Loucy (cell line): ENCODE measurements at regions not wholly inside any gene's neighbourhood (a gene's known extent, or its start where the extent isn't known, plus 50 kb on each side); places are given as distances from the start of the nearest gene placed in this dataset.

Source experiments
- H2AFZ ChIP-seq: fragments of 200-600 bp; sonication (generic); 2 replicates; pipeline ENCODE4 v1.6.0; 2016; ENCODE audit warnings: antibody characterized with exemption, mild to moderate bottlenecking, low read length, moderate library complexity
- H3F3A ChIP-seq: fragments of 200-600 bp; 2 replicates; pipeline ENCODE4 v1.6.0; 2016; ENCODE audit warnings: antibody characterized with exemption, low read depth, mild to moderate bottlenecking
- H3K27me3 ChIP-seq: fragments of 200-600 bp; sonication (generic); 2 replicates; pipeline ENCODE4 v1.6.1; 2014; ENCODE audit warnings: low read length, mild to moderate bottlenecking; ENCODE audit not compliant: insufficient read depth, poor library complexity, severe bottlenecking
- H3K36me3 ChIP-seq: fragments of 200-600 bp; sonication (generic); 2 replicates; pipeline ENCODE4 v1.6.1; 2016; ENCODE audit warnings: low read length; ENCODE audit not compliant: insufficient read depth
- H3K4me1 ChIP-seq: fragments of 200-600 bp; sonication (generic); 2 replicates; pipeline ENCODE4 v1.5.1; 2014; ENCODE audit warnings: low read length, mild to moderate bottlenecking; ENCODE audit not compliant: insufficient read depth, poor library complexity, severe bottlenecking
- H3K4me2 ChIP-seq: fragments of 200-600 bp; sonication (generic); 2 replicates; pipeline ENCODE4 v1.6.0; 2014; ENCODE audit warnings: antibody characterized with exemption, low read length, low read depth, mild to moderate bottlenecking; ENCODE audit not compliant: poor library complexity, severe bottlenecking
- H3K4me3 ChIP-seq: fragments of 200-600 bp; sonication (generic); 2 replicates; pipeline ENCODE4 v1.5.1; 2014; ENCODE audit warnings: low read length, mild to moderate bottlenecking, mixed read lengths; ENCODE audit not compliant: poor library complexity, severe bottlenecking
- H3K79me2 ChIP-seq: fragments of 200-600 bp; sonication (generic); 2 replicates; pipeline ENCODE4 v1.6.1; 2014; ENCODE audit warnings: low read length; ENCODE audit not compliant: insufficient read depth
- H3K9ac ChIP-seq: fragments of 200-600 bp; sonication (generic); 2 replicates; pipeline ENCODE4 v1.6.0; 2014; ENCODE audit warnings: mild to moderate bottlenecking, low read depth, low read length, moderate library complexity; ENCODE audit not compliant: poor library complexity, severe bottlenecking
- H3K9me2 ChIP-seq: fragments of 200-600 bp; sonication (generic); replicated peaks from 2 replicates; pipeline ENCODE4 v1.6.1; 2016; ENCODE audit warnings: low read depth, low read length, mixed read lengths
- H3K9me3 ChIP-seq: fragments of 200-600 bp; sonication (generic); 2 replicates; pipeline ENCODE4 v1.6.1; 2014; ENCODE audit warnings: mild to moderate bottlenecking, antibody characterized with exemption, low read length, low read depth; ENCODE audit not compliant: insufficient read depth
- H4K20me1 ChIP-seq: fragments of 200-600 bp; sonication (generic); 2 replicates; pipeline ENCODE4 v1.6.0; 2014; ENCODE audit warnings: antibody characterized with exemption, low read length, mild to moderate bottlenecking; ENCODE audit not compliant: insufficient read depth, poor library complexity, severe bottlenecking
- CTCF ChIP-seq: fragments of 200-600 bp; sonication (generic); conservative IDR thresholded peaks from 2 replicates; pipeline ENCODE4 v1.5.1; 2014; ENCODE audit warnings: mild to moderate bottlenecking, antibody characterized with exemption, low read length
- EZH2phosphoT487 ChIP-seq: fragments of 200-600 bp; IDR thresholded peaks from 2 replicates; pipeline ENCODE4 v1.6.1; 2018; ENCODE audit warnings: antibody characterized with exemption, mild to moderate bottlenecking, moderate library complexity, borderline replicate concordance

- H3F3A ChIP-seq = no peaks in the 10 kb centered on the region
- no peaks in the 10 kb centered on the region for H3K9me2 ChIP-seq
- H3K27me3 ChIP-seq = no peaks in the 10 kb centered on the region
- H3K79me2 ChIP-seq = no peaks in the 10 kb centered on the region
- H2AFZ ChIP-seq = no peak overlapping the region
- no peak overlapping the region for H3K9ac ChIP-seq
- H3K9me3 ChIP-seq = no peaks in the 10 kb centered on the region
- TF ChIP-seq CTCF = no peak
- TF ChIP-seq EZH2phosphoT487 = no peak
- H3K36me3 ChIP-seq = no peaks in the 10 kb centered on the region
- no peak overlapping the region for H3K4me3 ChIP-seq
- H4K20me1 ChIP-seq = no peaks in the 10 kb centered on the region
- H3K4me1 ChIP-seq = peaks cover 13% of the 10 kb centered on the region
- H3K4me2 ChIP-seq = no peak overlapping the region
These were observed 81.0 kb upstream of the SGIP1 start for GRCh38 chr1:66452982-66453381.

GRCh38 chr1:66455446-66455845, 78.5 kb upstream of the SGIP1 start:
- H2AFZ ChIP-seq = no peak overlapping the region
- H3K9ac ChIP-seq = no peak overlapping the region
- H3K36me3 ChIP-seq = no peaks in the 10 kb centered on the region
- H3K4me3 ChIP-seq = no peak overlapping the region
- H3F3A ChIP-seq = no peaks in the 10 kb centered on the region
- no peaks in the 10 kb centered on the region for H3K79me2 ChIP-seq
- H3K4me2 ChIP-seq = no peak overlapping the region
- no peaks in the 10 kb centered on the region for H3K27me3 ChIP-seq
- H3K9me3 ChIP-seq = no peaks in the 10 kb centered on the region
- peaks cover 1% of the 10 kb centered on the region for H3K4me1 ChIP-seq
- no peaks in the 10 kb centered on the region for H3K9me2 ChIP-seq
- no peaks in the 10 kb centered on the region for H4K20me1 ChIP-seq
- TF ChIP-seq CTCF = no peak
- TF ChIP-seq EZH2phosphoT487 = no peak

GRCh38 chr1:66460776-66461175, 73.2 kb upstream of the SGIP1 start:
- H3K4me3 ChIP-seq = no peak overlapping the region
- H3K4me2 ChIP-seq = no peak overlapping the region
- no peaks in the 10 kb centered on the region for H3K79me2 ChIP-seq
- H2AFZ ChIP-seq = no peak overlapping the region
- TF ChIP-seq CTCF (no peak), EZH2phosphoT487 (no peak)
- no peaks in the 10 kb centered on the region for H3K9me2 ChIP-seq
- no peaks in the 10 kb centered on the region for H3K36me3 ChIP-seq
- H3K9ac ChIP-seq = no peak overlapping the region
- H4K20me1 ChIP-seq = no peaks in the 10 kb centered on the region
- no peaks in the 10 kb centered on the region for H3K4me1 ChIP-seq
- H3K27me3 ChIP-seq = no peaks in the 10 kb centered on the region
- peaks cover 6% of the 10 kb centered on the region; the same call in 1 of the 2 replicates for H3K9me3 ChIP-seq
- H3F3A ChIP-seq = no peaks in the 10 kb centered on the region
